ENCODE measurements at regions not wholly inside any gene's neighbourhood (a gene's known extent, or its start where the extent isn't known, plus 50 kb on each side); places are given as distances from the start of the nearest gene placed in this dataset.

DNA sequence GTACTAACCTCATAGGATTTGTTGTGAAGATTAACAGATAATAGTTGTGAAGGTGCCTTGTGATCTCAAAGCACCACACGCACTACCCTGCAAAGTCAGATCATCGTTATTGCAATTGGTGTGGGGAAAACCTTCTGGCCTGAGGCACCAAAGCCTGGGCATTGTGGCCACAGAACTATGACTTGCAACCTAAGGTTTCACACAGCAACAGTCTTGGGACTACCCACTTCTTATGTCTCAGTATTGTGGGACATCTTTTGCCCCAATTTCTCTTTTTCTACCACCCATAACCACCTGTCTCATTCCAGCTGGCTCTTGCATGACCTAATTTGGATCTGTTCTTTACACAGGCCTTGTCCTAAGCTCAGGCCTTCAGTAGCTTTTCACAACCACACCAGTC, 247.8 kb upstream of the NR4A3 start:
- no peak for TF ChIP-seq CTCF (IDR thresholded peaks at IDR 0.05; ENCODE audit: low read length)
- TF ChIP-seq EZH2 (IDR thresholded peaks at IDR 0.05; ENCODE audit: borderline replicate concordance, low read length), result no peak
